ENCODE measurements at regions not wholly inside any gene's neighbourhood (a gene's known extent, or its start where the extent isn't known, plus 50 kb on each side); places are given as distances from the start of the nearest gene placed in this dataset.

DNA sequence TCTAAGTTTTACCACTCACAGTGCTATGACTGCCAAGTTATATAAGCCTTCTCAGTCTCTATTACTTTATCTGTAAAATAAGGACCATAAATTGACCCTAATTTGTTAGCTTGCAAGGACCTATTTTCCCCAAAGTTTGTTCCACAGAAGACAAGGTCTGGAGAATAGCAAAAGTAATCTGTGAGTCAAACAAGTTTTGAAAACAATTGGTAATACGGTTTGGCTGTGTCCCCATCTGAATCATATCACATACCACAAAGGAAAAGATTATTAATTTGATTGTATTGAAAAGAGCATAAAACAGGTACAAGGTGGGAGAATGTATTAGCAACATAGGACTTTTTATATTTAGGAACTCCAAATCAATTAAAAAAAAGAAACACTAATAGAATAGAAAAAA, 124.0 kb upstream of the TARS1 start:
- no peaks in the 10 kb centered on the region for H3K27me3 Mint-ChIP-seq (ENCODE audit: insufficient read depth)
- H3K4me1 Mint-ChIP-seq (ENCODE audit: low read depth) = no peaks in the 10 kb centered on the region
- H3K27ac Mint-ChIP-seq = no peak overlapping the region
- no peak overlapping the region for H3K4me3 Mint-ChIP-seq
- no peaks in the 10 kb centered on the region for H3K36me3 Mint-ChIP-seq (ENCODE audit: low read depth)
- intact Hi-C loops (cut with micrococcal nuclease) = no loop called here
- DNase-seq (ENCODE audit: low spot score) = no peak
- no peaks in the 10 kb centered on the region for H3K9me3 Mint-ChIP-seq

DNA sequence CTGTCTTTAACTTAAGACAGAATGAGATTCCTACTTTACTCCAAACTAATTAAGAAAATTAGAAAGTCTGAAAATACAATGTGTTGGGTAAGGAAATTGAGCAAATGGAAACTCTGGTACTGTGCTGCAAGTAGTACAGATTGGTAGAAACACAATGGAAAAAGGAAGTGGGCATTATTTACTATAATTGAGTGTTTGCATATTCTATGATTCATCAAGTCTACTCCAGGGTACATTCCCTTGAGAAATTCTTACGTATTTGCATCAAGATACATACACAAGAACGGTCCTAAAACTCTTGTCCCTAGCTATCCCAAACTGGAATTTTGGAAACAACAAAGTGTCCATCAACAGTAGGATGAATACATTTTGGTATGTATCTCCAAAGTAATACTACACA, 123.5 kb upstream of the TARS1 start:
- no peak for DNase-seq (ENCODE audit: low spot score)
- intact Hi-C loops (cut with micrococcal nuclease) = no loop called here
- Mint-ChIP-seq H3K27me3 (ENCODE audit: insufficient read depth) (no peaks in the 10 kb centered on the region), H3K4me1 (ENCODE audit: low read depth) (no peaks in the 10 kb centered on the region), H3K9me3 (no peaks in the 10 kb centered on the region), H3K4me3 (no peak overlapping the region), H3K27ac (no peak overlapping the region), H3K36me3 (ENCODE audit: low read depth) (no peaks in the 10 kb centered on the region)

DNA sequence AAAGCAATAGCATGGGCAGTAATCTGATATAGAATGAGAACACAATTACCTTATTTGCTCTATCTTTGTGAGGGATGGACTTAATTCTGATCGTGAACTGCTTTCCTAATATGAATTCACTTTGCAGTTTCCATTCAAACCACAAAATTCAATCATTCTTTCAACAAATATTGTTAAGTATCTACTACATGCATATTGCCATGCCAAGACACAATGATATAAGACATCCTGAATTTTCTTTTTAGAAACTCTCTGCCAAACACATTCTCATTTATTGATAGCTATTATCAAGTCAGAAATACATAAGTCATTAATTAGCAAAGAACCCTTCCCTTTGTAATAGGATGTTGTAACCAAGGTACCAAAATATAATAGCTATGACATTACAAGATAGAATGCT, 121.6 kb upstream of the TARS1 start:
- no peaks in the 10 kb centered on the region for H3K36me3 Mint-ChIP-seq (ENCODE audit: low read depth)
- intact Hi-C loops (cut with micrococcal nuclease) = no loop called here
- H3K4me1 Mint-ChIP-seq (ENCODE audit: low read depth) = no peaks in the 10 kb centered on the region
- no peak overlapping the region for H3K4me3 Mint-ChIP-seq
- no peaks in the 10 kb centered on the region for H3K27me3 Mint-ChIP-seq (ENCODE audit: insufficient read depth)
- no peaks in the 10 kb centered on the region for H3K9me3 Mint-ChIP-seq
- H3K27ac Mint-ChIP-seq = no peak overlapping the region
- DNase-seq (ENCODE audit: low spot score) = no peak

DNA sequence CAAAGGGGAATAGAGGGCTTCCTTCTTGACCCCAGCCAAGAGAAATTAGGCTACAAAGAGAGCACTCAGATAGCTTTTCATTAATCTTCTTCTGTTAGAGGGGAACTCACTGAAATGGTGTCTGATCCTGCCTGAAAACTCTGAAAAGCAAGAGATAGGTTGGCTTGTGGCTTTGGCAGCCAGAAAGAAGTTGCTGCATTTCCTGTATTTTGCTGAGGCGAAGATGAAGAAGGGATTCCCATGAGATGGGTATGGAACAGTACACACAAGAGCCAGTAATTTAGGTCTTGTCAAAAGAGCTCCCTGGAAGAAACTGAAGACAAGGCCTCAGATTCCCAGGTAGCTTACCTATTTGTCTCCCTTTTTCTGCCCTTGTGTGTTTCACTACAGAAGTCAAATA, 120.9 kb upstream of the TARS1 start:
- no peak for DNase-seq (ENCODE audit: low spot score)
- no peaks in the 10 kb centered on the region for H3K4me1 Mint-ChIP-seq (ENCODE audit: low read depth)
- H3K36me3 Mint-ChIP-seq (ENCODE audit: low read depth) = no peaks in the 10 kb centered on the region
- intact Hi-C loops (cut with micrococcal nuclease) = no loop called here
- no peaks in the 10 kb centered on the region for H3K9me3 Mint-ChIP-seq
- no peak overlapping the region for H3K27ac Mint-ChIP-seq
- H3K4me3 Mint-ChIP-seq = no peak overlapping the region
- H3K27me3 Mint-ChIP-seq (ENCODE audit: insufficient read depth) = no peaks in the 10 kb centered on the region

DNA sequence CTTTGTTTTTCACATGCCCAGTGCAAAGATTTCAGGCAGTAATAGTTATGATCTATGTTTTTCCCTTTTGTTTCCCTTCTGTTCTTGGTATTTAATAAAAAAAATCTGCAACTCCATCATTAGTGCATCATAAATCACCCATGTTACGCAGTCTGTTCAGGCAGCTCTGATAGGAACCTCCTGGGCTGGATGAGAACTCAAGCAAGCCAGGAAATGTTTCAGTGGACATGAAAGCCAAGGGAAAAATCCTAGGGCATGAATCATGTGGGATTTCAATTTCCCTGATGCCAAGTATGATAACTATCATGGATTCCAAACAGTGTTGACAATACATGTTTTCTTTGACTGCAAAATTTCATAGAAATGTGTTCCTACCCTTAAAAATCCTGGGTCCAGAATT, 119.7 kb upstream of the TARS1 start:
- intact Hi-C loops (cut with micrococcal nuclease) = no loop called here
- H3K4me3 Mint-ChIP-seq = no peak overlapping the region
- H3K27ac Mint-ChIP-seq = no peak overlapping the region
- no peak for DNase-seq (ENCODE audit: low spot score)
- H3K27me3 Mint-ChIP-seq (ENCODE audit: insufficient read depth) = no peaks in the 10 kb centered on the region
- H3K9me3 Mint-ChIP-seq = no peaks in the 10 kb centered on the region
- H3K36me3 Mint-ChIP-seq (ENCODE audit: low read depth) = no peaks in the 10 kb centered on the region
- H3K4me1 Mint-ChIP-seq (ENCODE audit: low read depth) = no peaks in the 10 kb centered on the region

DNA sequence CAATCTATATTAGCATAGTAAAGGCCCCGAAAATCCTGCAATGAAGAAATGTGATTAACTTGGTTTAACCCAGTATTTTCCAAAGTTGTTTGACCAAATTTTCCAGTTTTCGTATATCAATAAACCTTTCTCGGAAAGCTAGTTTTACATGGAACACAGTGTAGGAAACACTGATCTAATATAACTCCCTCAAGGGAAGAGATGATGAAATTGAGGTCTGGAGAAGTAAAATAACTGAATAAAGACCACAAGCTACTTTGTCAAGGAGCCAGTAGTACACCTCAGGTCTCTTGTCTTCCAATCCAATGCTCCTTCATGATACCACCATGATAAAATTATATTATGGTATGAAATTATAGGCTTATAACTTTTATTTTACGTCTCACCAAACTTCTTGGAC, 118.1 kb upstream of the TARS1 start:
- Mint-ChIP-seq H3K27me3 (ENCODE audit: insufficient read depth) (no peaks in the 10 kb centered on the region), H3K9me3 (no peaks in the 10 kb centered on the region), H3K36me3 (ENCODE audit: low read depth) (no peaks in the 10 kb centered on the region), H3K4me1 (ENCODE audit: low read depth) (no peaks in the 10 kb centered on the region), H3K27ac (no peak overlapping the region), H3K4me3 (no peak overlapping the region)
- no peak for DNase-seq (ENCODE audit: low spot score)
- intact Hi-C loops (cut with micrococcal nuclease) = no loop called here

DNA sequence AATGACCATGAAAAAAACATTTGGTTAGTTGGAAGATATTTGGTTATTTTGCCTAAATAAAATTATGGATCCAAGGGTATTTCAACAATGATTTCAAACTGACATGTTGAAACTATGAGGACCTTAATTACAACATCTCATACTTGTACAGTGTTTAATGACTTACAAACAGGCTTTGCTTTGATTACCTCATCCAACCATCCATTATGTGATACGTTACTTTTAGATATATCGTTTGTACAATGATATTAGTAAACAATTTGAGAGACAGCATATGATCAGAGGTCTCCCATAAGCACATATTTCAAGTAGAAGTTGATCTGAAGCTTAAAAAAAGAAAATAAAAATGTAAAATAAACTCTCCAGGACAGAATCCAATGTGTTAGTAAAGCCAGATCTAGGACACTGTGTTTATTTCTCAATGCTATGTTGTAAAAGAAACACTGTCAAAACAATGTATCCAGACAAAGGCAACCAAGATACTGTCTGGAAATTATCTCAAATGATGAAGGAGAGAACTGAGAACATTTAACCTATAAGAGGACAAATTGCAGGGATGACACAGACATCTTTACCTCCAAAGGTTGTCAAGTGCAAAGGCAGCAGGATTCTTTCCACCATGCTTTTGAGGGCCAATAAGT, 116.0 kb upstream of the TARS1 start:
- Mint-ChIP-seq H3K36me3 (ENCODE audit: low read depth) (no peaks in the 10 kb centered on the region), H3K27ac (no peak overlapping the region), H3K4me1 (ENCODE audit: low read depth) (no peaks in the 10 kb centered on the region), H3K4me3 (no peak overlapping the region), H3K27me3 (ENCODE audit: insufficient read depth) (no peaks in the 10 kb centered on the region), H3K9me3 (no peaks in the 10 kb centered on the region)
- DNase-seq (ENCODE audit: low spot score) = no peak
- intact Hi-C loops (cut with micrococcal nuclease) = no loop called here

DNA sequence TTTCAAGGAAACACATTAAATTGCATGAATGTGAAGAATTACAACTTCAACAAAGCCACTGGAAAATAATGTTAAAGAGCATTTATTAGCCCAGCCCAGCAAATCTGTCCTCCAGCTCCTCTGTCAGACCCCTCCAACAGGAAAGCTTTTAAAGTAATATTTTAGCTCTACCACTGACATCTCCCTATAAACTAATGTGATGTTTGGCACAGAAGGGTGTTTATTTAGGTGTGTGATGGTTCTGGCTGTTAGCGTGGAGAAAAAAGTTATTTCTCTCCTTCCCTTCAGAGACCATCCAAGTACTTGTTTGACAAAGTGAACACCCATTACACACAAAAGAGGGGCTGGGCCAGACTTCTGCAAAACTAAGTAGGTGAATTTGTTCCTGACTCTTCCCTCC, 111.9 kb upstream of the TARS1 start:
- Mint-ChIP-seq H3K27me3 (ENCODE audit: insufficient read depth) (no peaks in the 10 kb centered on the region), H3K9me3 (no peaks in the 10 kb centered on the region), H3K4me1 (ENCODE audit: low read depth) (no peaks in the 10 kb centered on the region), H3K4me3 (no peak overlapping the region), H3K27ac (no peak overlapping the region), H3K36me3 (ENCODE audit: low read depth) (no peaks in the 10 kb centered on the region)
- no peak for DNase-seq (ENCODE audit: low spot score)
- intact Hi-C loops (cut with micrococcal nuclease) = no loop called here

DNA sequence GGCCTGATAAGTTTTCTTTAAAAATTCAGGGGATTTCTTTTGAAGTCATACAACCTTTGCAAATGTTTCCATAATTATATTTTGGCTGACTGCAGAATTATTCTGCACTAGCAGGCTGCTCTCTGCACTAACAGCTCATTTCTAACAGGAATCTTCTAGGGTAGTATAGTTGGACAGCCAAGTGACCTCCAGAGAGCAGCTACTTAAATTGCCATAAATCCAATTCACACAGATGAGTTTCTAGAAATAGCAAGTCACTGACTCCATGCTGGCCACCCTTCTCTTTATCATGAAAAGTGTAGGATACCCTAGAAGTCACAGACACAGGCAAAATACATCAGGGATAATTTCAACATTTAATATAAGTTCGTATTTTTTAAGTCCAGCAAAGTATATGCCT, 110.9 kb upstream of the TARS1 start:
- H3K36me3 Mint-ChIP-seq (ENCODE audit: low read depth) = no peaks in the 10 kb centered on the region
- no peak overlapping the region for H3K27ac Mint-ChIP-seq
- no peaks in the 10 kb centered on the region for H3K27me3 Mint-ChIP-seq (ENCODE audit: insufficient read depth)
- intact Hi-C loops (cut with micrococcal nuclease) = no loop called here
- H3K4me1 Mint-ChIP-seq (ENCODE audit: low read depth) = no peaks in the 10 kb centered on the region
- H3K9me3 Mint-ChIP-seq = no peaks in the 10 kb centered on the region
- no peak overlapping the region for H3K4me3 Mint-ChIP-seq
- no peak for DNase-seq (ENCODE audit: low spot score)

DNA sequence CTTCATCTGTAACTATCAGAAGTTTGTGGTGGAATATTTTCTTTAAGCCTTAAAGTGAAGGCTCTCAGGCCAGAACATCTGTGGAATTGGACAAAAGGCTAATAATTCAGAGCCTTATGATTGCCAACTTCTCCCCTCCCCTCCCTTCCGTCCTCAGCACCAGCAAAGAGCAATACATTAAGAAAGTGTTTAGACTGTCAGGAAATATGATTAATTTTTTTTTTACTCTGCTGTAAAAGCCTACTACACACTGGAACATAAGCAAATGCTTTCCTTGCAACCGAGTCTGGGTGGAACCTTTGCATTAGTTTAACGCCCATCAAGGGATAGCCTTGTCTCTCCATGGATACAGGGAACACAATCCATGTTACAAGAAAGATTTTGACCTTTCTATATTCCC, 110.3 kb upstream of the TARS1 start:
- Mint-ChIP-seq H3K9me3 (no peaks in the 10 kb centered on the region), H3K4me3 (no peak overlapping the region), H3K4me1 (ENCODE audit: low read depth) (no peaks in the 10 kb centered on the region), H3K27me3 (ENCODE audit: insufficient read depth) (no peaks in the 10 kb centered on the region), H3K27ac (no peak overlapping the region), H3K36me3 (ENCODE audit: low read depth) (no peaks in the 10 kb centered on the region)
- intact Hi-C loops (cut with micrococcal nuclease) = no loop called here
- no peak for DNase-seq (ENCODE audit: low spot score)

- no peak for DNase-seq (ENCODE audit: low spot score)
- no peaks in the 10 kb centered on the region for H3K27me3 Mint-ChIP-seq (ENCODE audit: insufficient read depth)
- intact Hi-C loops (cut with micrococcal nuclease) = no loop called here
- no peaks in the 10 kb centered on the region for H3K9me3 Mint-ChIP-seq
- no peaks in the 10 kb centered on the region for H3K36me3 Mint-ChIP-seq (ENCODE audit: low read depth)
- no peak overlapping the region for H3K27ac Mint-ChIP-seq
- H3K4me1 Mint-ChIP-seq (ENCODE audit: low read depth) = no peaks in the 10 kb centered on the region
- H3K4me3 Mint-ChIP-seq = no peak overlapping the region
Measured at GRCh38 chr5:33330992-33331391, 109.8 kb upstream of the TARS1 start.

DNA sequence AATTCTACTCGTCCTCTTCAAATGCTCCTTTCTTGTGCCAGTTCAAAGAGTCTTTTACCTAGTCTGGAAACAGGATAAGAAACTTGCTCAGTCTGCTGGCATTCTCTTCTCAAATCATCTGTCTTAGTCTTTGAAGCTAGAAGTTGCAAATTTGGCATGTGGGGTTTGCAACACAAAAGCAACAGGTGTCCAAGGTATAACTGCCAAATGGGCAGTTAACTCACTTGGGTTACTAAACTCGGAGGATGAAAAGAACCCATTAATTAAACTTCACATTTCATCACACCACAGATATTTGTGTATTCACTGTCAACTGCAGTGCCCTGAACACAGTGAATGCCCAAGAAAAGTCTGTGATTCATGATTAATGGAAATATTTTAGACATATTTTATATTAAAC, 108.0 kb upstream of the TARS1 start:
- DNase-seq (ENCODE audit: low spot score) = no peak
- H3K9me3 Mint-ChIP-seq = no peaks in the 10 kb centered on the region
- H3K4me1 Mint-ChIP-seq (ENCODE audit: low read depth) = no peaks in the 10 kb centered on the region
- intact Hi-C loops (cut with micrococcal nuclease) = no loop called here
- H3K27ac Mint-ChIP-seq = no peak overlapping the region
- H3K27me3 Mint-ChIP-seq (ENCODE audit: insufficient read depth) = no peaks in the 10 kb centered on the region
- H3K4me3 Mint-ChIP-seq = no peak overlapping the region
- no peaks in the 10 kb centered on the region for H3K36me3 Mint-ChIP-seq (ENCODE audit: low read depth)

GRCh38 chr5:33334829-33335228, 105.9 kb upstream of the TARS1 start:
- Mint-ChIP-seq H3K36me3 (ENCODE audit: low read depth) (no peaks in the 10 kb centered on the region), H3K4me1 (ENCODE audit: low read depth) (no peaks in the 10 kb centered on the region), H3K27ac (no peak overlapping the region), H3K4me3 (no peak overlapping the region), H3K9me3 (no peaks in the 10 kb centered on the region), H3K27me3 (ENCODE audit: insufficient read depth) (no peaks in the 10 kb centered on the region)
- intact Hi-C loops (cut with micrococcal nuclease) = no loop called here
- no peak for DNase-seq (ENCODE audit: low spot score)

DNA sequence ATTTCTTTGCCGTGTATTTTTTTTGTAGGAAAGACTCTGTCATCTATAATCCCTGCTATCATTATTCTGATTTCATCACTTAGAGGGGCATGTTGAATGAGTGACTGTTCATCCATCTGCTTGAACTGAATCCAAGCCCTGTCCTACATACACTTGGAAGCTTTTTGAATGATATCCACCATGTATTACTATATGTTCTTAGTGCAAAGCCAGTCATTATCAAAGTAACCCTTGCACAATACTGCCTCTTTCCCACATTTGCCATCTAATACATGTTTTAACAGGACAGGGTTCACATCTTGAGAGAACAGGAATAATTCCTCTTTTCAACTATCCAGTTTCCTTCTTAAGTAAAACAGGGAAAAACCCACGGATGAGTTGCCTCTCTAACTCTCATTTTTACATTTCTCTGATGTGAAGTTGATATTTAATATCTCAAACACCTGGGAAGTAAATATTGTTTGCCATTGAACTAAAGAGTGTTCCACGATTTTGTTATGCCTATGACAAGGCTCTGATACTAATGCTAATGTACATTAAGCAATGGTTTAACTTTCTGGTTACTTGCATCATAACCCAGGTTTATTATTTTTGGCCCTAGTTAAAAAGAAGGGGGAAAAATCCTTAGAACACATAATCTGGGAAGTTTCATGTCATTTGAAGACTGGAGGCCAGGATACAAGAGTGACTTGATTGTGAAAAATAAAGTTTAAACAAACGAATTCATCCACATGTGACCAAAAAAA, 103.7 kb upstream of the TARS1 start:
- H3K27me3 Mint-ChIP-seq (ENCODE audit: insufficient read depth) = no peaks in the 10 kb centered on the region
- peaks cover 4% of the 10 kb centered on the region for H3K9me3 Mint-ChIP-seq
- no peak overlapping the region for H3K4me3 Mint-ChIP-seq
- no peaks in the 10 kb centered on the region for H3K4me1 Mint-ChIP-seq (ENCODE audit: low read depth)
- H3K36me3 Mint-ChIP-seq (ENCODE audit: low read depth) = no peaks in the 10 kb centered on the region
- H3K27ac Mint-ChIP-seq = no peak overlapping the region
- no peak for DNase-seq (ENCODE audit: low spot score)
- intact Hi-C loops (cut with micrococcal nuclease) = no loop called here

Measured in activated T-helper 1 cell treated with anti-CD3 and anti-CD28 coated beads, Interleukin-12 subunit alpha, Interleukin-12 subunit beta, Interleukin-2, Interleukin-4 antibody, amounts not matched to agents 30 ng/mL and 10 ng/mL and 1 ng/mL, durations not matched to agents 14 hours and 24 hours and 36 hours (primary cell).